A549 (cell line): ENCODE measurements at regions not wholly inside any gene's neighbourhood (a gene's known extent, or its start where the extent isn't known, plus 50 kb on each side); places are given as distances from the start of the nearest gene placed in this dataset.

Experiments used
- ATAC-seq, 2 experiments: fragments of 200-7000 bp in 1 of 2; fragments of >200 bp in 1 of 2; cut with Nextera tagmentation in 1 of 2; cut with Tn5 transposase in 1 of 2; 3 replicates each; pipeline versions ENCODE4 v1.8.0 to v1.9.1; 2018 to 2020; ENCODE audit warnings: mild to moderate bottlenecking in 1 of 2, moderate library complexity in 1 of 2
- CTCF ChIA-PET: fragments of 300-600 bp; sonication (Branson Sonifier 250); formaldehyde crosslinking; extraction: SDS; loops from one replicate; lab custom pipeline; 2021; ENCODE audit warnings: antibody characterized with exemption, inconsistent platforms; lab: Yijun Ruan, JAX
- POLR2A ChIA-PET: fragments of 350-600 bp; formaldehyde crosslinking; extraction: SDS; loops from one replicate; lab custom pipeline; 2021; ENCODE audit warnings: antibody characterized with exemption, inconsistent platforms; lab: Yijun Ruan, JAX
- DNase-seq, 2 experiments: peaks; one replicate each; pipeline versions ENCODE4 v3.0.0 to v3.0.0-alpha.2; 2011 to 2016; ENCODE audit warnings: low read depth in 1 of 2, low spot score in 1 of 2
- FAIRE-seq: peaks from 2 replicates; lab custom pipeline; 2011; peaks lifted over from hg19 to GRCh38; lab: Jason Lieb, UNC
- H3K27ac ChIP-seq, 2 experiments: fragments of >200 bp; sonication (Bioruptor Twin); formaldehyde crosslinking; 3 replicates each; pipeline ENCODE4 v1.5.1; 2016 to 2017
- H3K4me1 ChIP-seq: fragments of >200 bp; sonication (Bioruptor Twin); formaldehyde crosslinking; 3 replicates; pipeline ENCODE4 v1.6.1; 2016
- H3K4me2 ChIP-seq: fragments of >200 bp; sonication (Bioruptor Twin); formaldehyde crosslinking; 3 replicates; pipeline ENCODE4 v1.6.1; 2016
- H3K4me3 ChIP-seq: fragments of >200 bp; sonication (Bioruptor Twin); formaldehyde crosslinking; 3 replicates; pipeline ENCODE4 v1.5.1; 2016
- H3K9me3 ChIP-seq: fragments of >200 bp; sonication (Bioruptor Twin); formaldehyde crosslinking; 3 replicates; pipeline ENCODE4 v1.6.1; 2016
- BHLHE40 ChIP-seq: IDR thresholded peaks from 2 replicates; pipeline ENCODE4 v1.6.1; 2012; ENCODE audit warnings: low read depth, low read length, inconsistent platforms
- CBX8 ChIP-seq: fragments of 200-600 bp; sonication (generic); IDR thresholded peaks from 2 replicates; pipeline ENCODE4 v1.6.1; 2016
- CEBPB ChIP-seq, 2 experiments: fragments of >200 bp in 1 of 2; sonication (Bioruptor Twin) in 1 of 2; formaldehyde crosslinking in 1 of 2; IDR thresholded peaks; 2 replicates each; pipeline ENCODE4 v1.6.1; 2012 to 2016
- CHD2 ChIP-seq: fragments of 150-350 bp; IDR thresholded peaks from 2 replicates; pipeline ENCODE4 v1.6.1; 2014; ENCODE audit warnings: low read length; ENCODE audit not compliant: partially characterized antibody
- CHD4 ChIP-seq: fragments of 200-600 bp; sonication (generic); IDR thresholded peaks from 2 replicates; pipeline ENCODE4 v1.6.1; 2016; ENCODE audit warnings: antibody characterized with exemption, mild to moderate bottlenecking, borderline replicate concordance
- ELK1 ChIP-seq: fragments of 150-350 bp; IDR thresholded peaks from 2 replicates; pipeline ENCODE4 v1.6.1; 2014; ENCODE audit warnings: low read depth, mild to moderate bottlenecking, low read length
- ESRRA ChIP-seq: fragments of 150-350 bp; IDR thresholded peaks from 2 replicates; pipeline ENCODE4 v1.6.1; 2014; ENCODE audit warnings: mild to moderate bottlenecking, low read length, borderline replicate concordance
- FOSB ChIP-seq: fragments of 250-450 bp; sonication (Bioruptor Pico); IDR thresholded peaks from 2 replicates; pipeline ENCODE4 v1.5.0; 2020; ENCODE audit warnings: mild to moderate bottlenecking, moderate library complexity
- FOXS1 ChIP-seq: fragments of 250-450 bp; sonication (Bioruptor Pico); IDR thresholded peaks from 2 replicates; pipeline ENCODE4 v1.5.0; 2020; ENCODE audit warnings: mild to moderate bottlenecking, moderate library complexity
- HEYL ChIP-seq: fragments of 250-450 bp; sonication (Bioruptor Pico); IDR thresholded peaks from 2 replicates; pipeline ENCODE4 v1.8.0; 2021; ENCODE audit warnings: mild to moderate bottlenecking, moderate library complexity
- HOXA7 ChIP-seq: fragments of 250-450 bp; sonication (Bioruptor Pico); IDR thresholded peaks from 2 replicates; pipeline ENCODE4 v1.5.0; 2020; ENCODE audit warnings: mild to moderate bottlenecking, moderate library complexity
- JUN ChIP-seq, 2 experiments: fragments of >200 bp; sonication (Bioruptor Twin); formaldehyde crosslinking; IDR thresholded peaks; 2 replicates in 1 of 2; 3 replicates in 1 of 2; pipeline ENCODE4 v1.6.1; 2016 to 2017
- MAFK ChIP-seq: fragments of 450-650 bp; IDR thresholded peaks from 2 replicates; pipeline ENCODE4 v1.6.1; 2014; ENCODE audit not compliant: partially characterized antibody
- MAX ChIP-seq: IDR thresholded peaks from 2 replicates; pipeline ENCODE4 v1.6.1; 2012
- NFE2L2 ChIP-seq: fragments of 150-350 bp; conservative IDR thresholded peaks from 2 replicates; pipeline ENCODE4 v1.6.1; 2014; ENCODE audit warnings: low read length
- NR3C1 ChIP-seq: fragments of >200 bp; sonication (Bioruptor Twin); formaldehyde crosslinking; IDR thresholded peaks from 3 replicates; pipeline ENCODE4 v1.6.1; 2017
- PBX3 ChIP-seq: IDR thresholded peaks from 2 replicates; pipeline ENCODE4 v1.6.1; 2012
- POLR2A ChIP-seq: IDR thresholded peaks from 2 replicates; pipeline ENCODE4 v1.6.1; 2012; ENCODE audit warnings: mild to moderate bottlenecking, low read length
- POLR2AphosphoS2 ChIP-seq: conservative IDR thresholded peaks from 2 replicates; pipeline ENCODE4 v1.6.1; 2012; ENCODE audit warnings: low read length, improper control_type of control experiment, inconsistent platforms
- RAD21 ChIP-seq, 2 experiments: fragments of >200 bp in 1 of 2; sonication (Bioruptor Twin) in 1 of 2; formaldehyde crosslinking in 1 of 2; IDR thresholded peaks in 1 of 2; conservative IDR thresholded peaks in 1 of 2; 2 replicates in 1 of 2; 3 replicates in 1 of 2; pipeline ENCODE4 v1.6.1; 2012 to 2018; ENCODE audit warnings: inconsistent platforms in 1 of 2
- RARB ChIP-seq: fragments of 250-450 bp; sonication (Bioruptor Pico); IDR thresholded peaks from 2 replicates; pipeline ENCODE4 v1.8.0; 2021; ENCODE audit warnings: mild to moderate bottlenecking, moderate library complexity
- RCOR1 ChIP-seq: fragments of 150-350 bp; IDR thresholded peaks from 2 replicates; pipeline ENCODE4 v1.6.1; 2014; ENCODE audit warnings: antibody characterized with exemption, low read length, low read depth
- REST ChIP-seq: fragments of 200-600 bp; sonication (generic); IDR thresholded peaks from 2 replicates; pipeline ENCODE4 v1.6.1; 2016; ENCODE audit warnings: antibody characterized with exemption, mild to moderate bottlenecking, moderate library complexity
- RFX5 ChIP-seq: fragments of 450-650 bp; IDR thresholded peaks from 2 replicates; pipeline ENCODE4 v1.7.1; 2014; ENCODE audit warnings: antibody characterized with exemption, mild to moderate bottlenecking, moderate library complexity
- SMC3 ChIP-seq: fragments of >200 bp; sonication (Bioruptor Twin); formaldehyde crosslinking; IDR thresholded peaks from 3 replicates; pipeline ENCODE4 v1.6.1; 2018; ENCODE audit warnings: inconsistent platforms
- USF2 ChIP-seq: fragments of 450-650 bp; IDR thresholded peaks from 2 replicates; pipeline ENCODE4 v1.6.1; 2014; ENCODE audit warnings: antibody characterized with exemption
- ZFP36 ChIP-seq: fragments of 450-650 bp; IDR thresholded peaks from 2 replicates; pipeline ENCODE4 v1.6.1; 2014; ENCODE audit warnings: borderline replicate concordance; ENCODE audit not compliant: partially characterized antibody
- ZNF302 ChIP-seq: fragments of 250-450 bp; sonication (Bioruptor Pico); IDR thresholded peaks from 2 replicates; pipeline ENCODE4 v1.9.0; 2021; ENCODE audit warnings: inconsistent platforms, mild to moderate bottlenecking, moderate library complexity
- WGBS: methylation state at CpG from one replicate; pipeline ENCODE4 v1.1.6; 2017; ENCODE audit errors: missing lambda C conversion rate; 5-methylcytosine and 5-hydroxymethylcytosine counted together
- TF ChIP-seq, protein P1 (sequence below): fragments of >200 bp; sonication (Bioruptor Twin); formaldehyde crosslinking; IDR thresholded peaks from 3 replicates; pipeline ENCODE4 v1.5.1; 2016
- TF ChIP-seq, protein P2 (sequence below): fragments of 250-450 bp; sonication (Bioruptor Pico); IDR thresholded peaks from 2 replicates; pipeline ENCODE4 v1.5.0; 2021; ENCODE audit warnings: mild to moderate bottlenecking, moderate library complexity, borderline replicate concordance
- TF ChIP-seq, protein P3 (sequence below): fragments of 250-450 bp; sonication (Bioruptor Pico); IDR thresholded peaks from 2 replicates; pipeline ENCODE4 v1.5.0; 2020; ENCODE audit warnings: low read depth, mild to moderate bottlenecking, moderate library complexity

DNA sequence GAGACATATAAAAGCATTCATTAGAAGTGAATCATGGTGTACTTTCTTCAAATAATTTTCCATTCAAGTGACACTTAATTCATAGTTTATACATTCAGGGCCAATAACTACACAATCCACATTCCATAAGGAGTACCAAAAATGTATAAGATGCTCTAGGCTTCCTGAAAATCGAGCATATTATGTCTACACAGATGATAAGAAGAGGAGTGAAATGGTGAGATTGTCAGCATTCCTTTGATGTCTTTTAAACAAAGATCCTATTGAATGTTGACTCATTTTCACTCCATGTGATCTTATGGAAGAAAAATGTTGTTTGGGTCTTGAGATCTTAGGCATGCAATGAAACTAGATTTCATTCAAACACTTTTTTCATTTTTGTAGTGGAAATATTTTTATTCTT lies 843.2 kb downstream of the KCNA4 start:
- no peak overlapping the region for H3K4me3 ChIP-seq
- H3K4me2 ChIP-seq, result peak overlapping the region; percentile 58
- ChIA-PET CTCF (no interaction called here), POLR2A (no interaction called here)
- peaks cover 20% of the 10 kb centered on the region for H3K4me1 ChIP-seq
- FAIRE-seq (peak; percentile 98), DNase-seq (peak; percentile 18 to 78), ATAC-seq (peak; percentile 73 to 91)
- WGBS, result 3% methylated on average over 1 of the region's 1 CpG
- peak overlapping the region; percentile 72 to 84; a peak in 4 of 6 replicates for H3K27ac ChIP-seq
- peaks cover 24% of the 10 kb centered on the region; the same call in 2 of the 3 replicates for H3K9me3 ChIP-seq
- TF ChIP-seq ELK1 (no peak), HOXA7 (CRISPR knock-in tag) (no peak), MAFK (no peak), RAD21 (conservative IDR thresholded peaks at IDR 0.05 in 1 of 2, IDR thresholded peaks at IDR 0.05 in 1 of 2) (peak; percentile 35 to 61; a peak in 4 of 5 replicates), CBX8 (no peak), POLR2AphosphoS2 (no peak), CHD2 (no peak), FOSB (CRISPR knock-in tag) (no peak), ESRRA (no peak), CEBPB (IDR thresholded peaks at IDR 0.05) (peak in 1 of 2 experiments; percentile 66; a peak in 1 of 4 replicates), ZFP36 (no peak), PBX3 (no peak), FOXS1 (CRISPR knock-in tag) (no peak), MAX (peak; percentile 47), USF2 (no peak), RFX5 (no peak), CHD4 (no peak), REST (no peak), POLR2A (no peak), RCOR1 (no peak), ZNF302 (CRISPR knock-in tag) (no peak), JUN (IDR thresholded peaks at IDR 0.05) (peak; percentile 64 to 88; a peak in 4 of 5 replicates), SMC3 (peak; percentile 50; the same call in 2 of the 3 replicates), RARB (CRISPR knock-in tag) (no peak), HEYL (no peak), BHLHE40 (no peak), NR3C1 (no peak), NFE2L2 (no peak)
- TF ChIP-seq, protein P1, sequence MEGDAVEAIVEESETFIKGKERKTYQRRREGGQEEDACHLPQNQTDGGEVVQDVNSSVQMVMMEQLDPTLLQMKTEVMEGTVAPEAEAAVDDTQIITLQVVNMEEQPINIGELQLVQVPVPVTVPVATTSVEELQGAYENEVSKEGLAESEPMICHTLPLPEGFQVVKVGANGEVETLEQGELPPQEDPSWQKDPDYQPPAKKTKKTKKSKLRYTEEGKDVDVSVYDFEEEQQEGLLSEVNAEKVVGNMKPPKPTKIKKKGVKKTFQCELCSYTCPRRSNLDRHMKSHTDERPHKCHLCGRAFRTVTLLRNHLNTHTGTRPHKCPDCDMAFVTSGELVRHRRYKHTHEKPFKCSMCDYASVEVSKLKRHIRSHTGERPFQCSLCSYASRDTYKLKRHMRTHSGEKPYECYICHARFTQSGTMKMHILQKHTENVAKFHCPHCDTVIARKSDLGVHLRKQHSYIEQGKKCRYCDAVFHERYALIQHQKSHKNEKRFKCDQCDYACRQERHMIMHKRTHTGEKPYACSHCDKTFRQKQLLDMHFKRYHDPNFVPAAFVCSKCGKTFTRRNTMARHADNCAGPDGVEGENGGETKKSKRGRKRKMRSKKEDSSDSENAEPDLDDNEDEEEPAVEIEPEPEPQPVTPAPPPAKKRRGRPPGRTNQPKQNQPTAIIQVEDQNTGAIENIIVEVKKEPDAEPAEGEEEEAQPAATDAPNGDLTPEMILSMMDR, result no peak
- TF ChIP-seq, protein P2, sequence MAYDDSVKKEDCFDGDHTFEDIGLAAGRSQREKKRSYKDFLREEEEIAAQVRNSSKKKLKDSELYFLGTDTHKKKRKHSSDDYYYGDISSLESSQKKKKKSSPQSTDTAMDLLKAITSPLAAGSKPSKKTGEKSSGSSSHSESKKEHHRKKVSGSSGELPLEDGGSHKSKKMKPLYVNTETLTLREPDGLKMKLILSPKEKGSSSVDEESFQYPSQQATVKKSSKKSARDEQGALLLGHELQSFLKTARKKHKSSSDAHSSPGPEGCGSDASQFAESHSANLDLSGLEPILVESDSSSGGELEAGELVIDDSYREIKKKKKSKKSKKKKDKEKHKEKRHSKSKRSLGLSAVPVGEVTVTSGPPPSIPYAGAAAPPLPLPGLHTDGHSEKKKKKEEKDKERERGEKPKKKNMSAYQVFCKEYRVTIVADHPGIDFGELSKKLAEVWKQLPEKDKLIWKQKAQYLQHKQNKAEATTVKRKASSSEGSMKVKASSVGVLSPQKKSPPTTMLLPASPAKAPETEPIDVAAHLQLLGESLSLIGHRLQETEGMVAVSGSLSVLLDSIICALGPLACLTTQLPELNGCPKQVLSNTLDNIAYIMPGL (CRISPR knock-in tag), result no peak
- TF ChIP-seq, protein P3, sequence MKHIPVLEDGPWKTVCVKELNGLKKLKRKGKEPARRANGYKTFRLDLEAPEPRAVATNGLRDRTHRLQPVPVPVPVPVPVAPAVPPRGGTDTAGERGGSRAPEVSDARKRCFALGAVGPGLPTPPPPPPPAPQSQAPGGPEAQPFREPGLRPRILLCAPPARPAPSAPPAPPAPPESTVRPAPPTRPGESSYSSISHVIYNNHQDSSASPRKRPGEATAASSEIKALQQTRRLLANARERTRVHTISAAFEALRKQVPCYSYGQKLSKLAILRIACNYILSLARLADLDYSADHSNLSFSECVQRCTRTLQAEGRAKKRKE (CRISPR knock-in tag), result no peak
